ENCODE measurements at regions not wholly inside any gene's neighbourhood (a gene's known extent, or its start where the extent isn't known, plus 50 kb on each side); places are given as distances from the start of the nearest gene placed in this dataset.
"Not testable (repeated sequence)": the region's sequence is repeated elsewhere in the genome, so short reads cannot be mapped to it uniquely, and the experiment has no call there.

- DNase-seq, result no peak
These were observed 63.7 kb upstream of the SYT4 start for GRCh38 chr18:43341014-43341413.

GRCh38 chr18:43350176-43350575, 72.9 kb upstream of the SYT4 start:
- DNase-seq, result no peak

DNA sequence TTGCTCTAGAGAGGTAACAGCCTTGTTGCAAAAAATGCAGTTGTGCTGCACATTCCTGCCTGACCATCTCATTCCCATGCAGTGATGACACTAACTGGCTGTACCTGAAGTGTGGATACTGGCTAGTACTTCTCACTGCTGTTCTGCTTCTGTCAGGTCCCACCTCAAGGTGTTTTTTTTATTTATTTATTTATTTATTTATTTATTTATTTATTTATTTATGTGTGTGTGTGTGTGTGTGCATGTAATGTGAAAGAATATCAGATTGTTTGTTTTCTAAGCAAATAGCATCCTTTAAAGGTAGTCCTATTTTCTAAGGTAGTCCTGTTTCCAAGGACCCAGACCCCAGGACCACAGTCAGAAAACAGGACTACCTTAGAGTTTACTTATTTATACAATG, 87.2 kb upstream of the SYT4 start:
- no peak for DNase-seq

DNA sequence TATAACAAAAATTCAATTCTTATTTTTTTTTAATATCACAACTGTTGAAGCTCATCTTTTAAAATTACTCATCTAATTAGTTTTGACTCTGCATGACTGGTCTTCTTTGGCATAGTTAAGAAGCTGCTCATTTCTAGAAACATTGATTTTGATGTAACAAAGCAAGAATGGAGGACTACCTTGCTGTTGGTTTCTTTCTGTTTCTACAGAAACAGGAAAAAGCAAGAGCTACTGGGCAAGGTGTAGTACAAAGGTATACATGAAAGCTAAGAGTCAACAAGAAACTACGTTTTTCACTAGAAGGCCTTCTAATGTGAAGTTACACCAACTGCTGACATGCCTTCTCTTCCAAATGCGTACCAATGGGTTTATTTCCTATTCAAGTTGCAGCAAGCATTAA, 90.6 kb upstream of the SYT4 start:
- no peak for DNase-seq

DNA sequence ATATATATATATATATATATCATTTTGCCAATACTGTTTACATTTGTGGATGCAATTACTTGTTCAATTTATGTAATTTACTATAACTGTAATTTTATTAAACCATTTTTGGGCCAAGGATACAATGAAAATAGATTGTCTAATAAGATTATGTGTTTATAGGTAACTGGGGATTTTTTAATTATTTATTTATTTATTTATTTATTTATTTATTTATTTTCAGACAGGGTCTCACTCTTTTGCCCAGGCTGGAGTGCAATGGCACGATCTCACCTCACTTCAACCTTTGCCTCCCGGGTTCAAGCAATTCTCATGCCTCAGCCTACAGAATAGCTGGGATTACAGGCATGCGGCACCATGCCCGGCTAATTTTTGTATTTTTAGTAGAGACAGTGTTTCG, 92.0 kb upstream of the SYT4 start:
- not testable (repeated sequence) for DNase-seq

GRCh38 chr18:43372773-43373172, 95.5 kb upstream of the SYT4 start:
- DNase-seq, result no peak

- DNase-seq, result no peak
These were observed 102.9 kb upstream of the SYT4 start for GRCh38 chr18:43380104-43380672.

GRCh38 chr18:43382641-43383403, 105.5 kb upstream of the SYT4 start:
- DNase-seq, result no peak

GRCh38 chr18:43389163-43389562, 111.9 kb upstream of the SYT4 start:
- DNase-seq, result no peak

DNA sequence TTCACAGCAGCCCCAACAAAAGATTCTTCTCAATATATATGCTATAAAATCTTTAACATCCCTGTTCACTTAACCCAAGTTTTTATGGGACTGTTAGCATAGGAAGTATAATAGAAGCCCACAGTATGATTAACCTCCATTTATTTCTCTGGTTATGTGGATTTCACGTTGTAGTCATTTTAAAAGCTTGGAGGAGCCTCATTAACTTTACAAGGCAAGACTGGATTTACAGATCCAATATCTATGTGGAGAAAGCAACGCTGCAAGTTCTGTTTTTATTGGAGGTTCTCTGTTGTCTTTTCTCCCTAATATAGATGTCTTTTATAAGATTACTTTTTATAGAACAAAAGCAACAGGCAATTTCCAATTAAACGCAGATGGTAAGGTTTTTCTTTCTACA, 114.9 kb upstream of the SYT4 start:
- no peak for DNase-seq

DNA sequence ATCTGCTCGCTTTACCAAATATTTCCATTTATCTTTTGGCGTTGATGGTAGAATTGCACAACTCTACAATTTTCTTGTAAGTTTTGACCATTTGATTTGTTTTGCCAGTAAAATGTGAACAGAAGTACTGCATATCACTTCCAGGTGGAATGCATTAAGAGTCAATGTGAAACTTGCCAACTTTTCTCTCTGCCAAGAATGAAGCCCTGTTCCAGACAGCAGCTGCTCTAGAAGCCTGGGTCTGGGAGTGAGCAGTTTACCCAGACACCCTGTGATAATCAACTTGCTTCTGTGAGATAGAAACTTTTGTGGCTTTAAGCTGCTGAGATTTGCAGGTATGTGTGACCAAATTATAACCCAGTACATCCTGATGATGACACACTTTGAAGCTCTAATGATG, 115.9 kb upstream of the SYT4 start:
- no peak for DNase-seq

- no peak for DNase-seq
These were observed 119.0 kb upstream of the SYT4 start for GRCh38 chr18:43396266-43396665.

GRCh38 chr18:43398601-43399000, 121.3 kb upstream of the SYT4 start:
- no peak for DNase-seq

DNA sequence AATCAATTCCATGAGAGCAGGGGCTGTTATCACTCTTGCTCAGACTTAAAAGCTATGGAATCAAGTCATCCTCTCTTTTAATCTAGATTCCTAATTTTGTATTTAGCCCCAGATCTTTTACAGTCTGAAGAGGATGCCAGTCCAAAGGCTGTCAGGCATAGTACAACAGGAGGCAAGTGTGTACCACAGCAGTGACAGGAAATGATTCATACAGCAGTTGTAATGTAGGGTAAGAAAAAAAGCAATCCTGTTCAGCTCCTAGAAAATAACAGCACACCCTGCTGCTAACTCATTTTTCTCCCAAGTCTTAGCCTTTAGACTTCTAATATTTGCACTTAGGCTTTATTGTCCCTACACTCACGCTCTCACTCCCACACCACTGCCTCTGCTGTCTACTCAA, 127.8 kb upstream of the SYT4 start:
- no peak for DNase-seq

- no peak for DNase-seq
These were observed 136.7 kb upstream of the SYT4 start for GRCh38 chr18:43414006-43414405.

- no peak for DNase-seq
These were observed 142.8 kb upstream of the SYT4 start for GRCh38 chr18:43420091-43420490.

- DNase-seq, result no peak
These were observed 143.7 kb upstream of the SYT4 start for GRCh38 chr18:43420950-43421349.

DNA sequence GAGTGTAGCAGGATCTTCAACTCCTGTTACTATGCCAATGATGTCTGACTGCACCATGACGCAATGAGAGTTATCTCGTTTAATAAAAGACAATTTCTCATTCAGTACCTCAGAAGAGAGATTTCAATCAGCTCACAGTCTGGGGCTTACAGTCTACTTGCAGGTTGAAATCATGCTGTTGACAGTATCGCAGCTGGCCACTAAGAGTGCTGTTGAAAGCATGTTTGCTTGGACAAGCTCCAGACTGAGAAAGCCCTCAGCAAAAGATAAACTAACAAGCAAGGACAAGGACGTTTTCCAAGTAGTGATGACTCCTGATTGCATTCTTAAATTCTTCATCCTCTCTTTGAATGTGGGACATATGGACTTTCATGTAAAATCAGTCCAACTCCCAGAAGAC, 145.2 kb upstream of the SYT4 start:
- DNase-seq, result no peak

DNA sequence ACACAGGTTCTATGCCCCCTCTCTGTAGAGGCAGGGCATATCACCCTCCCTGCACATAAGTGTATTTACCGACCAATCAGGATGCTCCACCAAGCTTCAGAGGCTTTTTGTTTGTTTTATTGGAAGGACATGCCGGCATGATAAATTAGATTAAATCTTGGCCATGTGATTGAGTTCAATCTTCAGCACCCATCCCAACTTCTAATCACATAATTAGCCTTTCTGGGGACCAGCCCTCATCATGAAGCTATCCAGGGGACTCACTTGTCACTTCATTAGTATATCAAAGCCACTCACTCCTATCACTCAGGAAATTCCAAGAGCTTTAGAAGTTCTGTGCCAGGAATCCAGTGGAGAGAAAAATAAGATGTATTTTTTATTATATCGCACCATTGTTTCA, 158.6 kb upstream of the SYT4 start:
- DNase-seq, result no peak

DNA sequence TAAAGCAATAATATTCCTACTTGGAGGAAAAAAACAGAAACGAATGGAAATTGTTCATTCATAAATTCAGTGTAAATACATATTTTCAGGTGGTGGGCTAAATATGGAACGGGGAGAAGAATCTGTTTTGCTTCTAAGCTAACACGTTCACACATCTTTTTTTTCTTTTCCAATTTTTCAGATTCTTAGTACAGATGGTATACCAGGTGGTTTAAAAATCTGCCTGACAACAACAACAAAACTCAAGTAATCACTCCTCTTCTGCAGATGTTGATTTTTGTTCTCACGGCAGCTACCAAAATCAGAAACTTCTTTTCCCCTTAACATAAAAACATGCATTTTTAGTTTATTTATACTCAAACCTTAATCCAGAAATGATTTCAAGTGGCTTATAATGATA, 164.8 kb upstream of the SYT4 start:
- DNase-seq, result no peak

- DNase-seq, result no peak
These were observed 165.3 kb upstream of the SYT4 start for GRCh38 chr18:43442571-43442970.

GRCh38 chr18:43465483-43465882, 188.2 kb upstream of the SYT4 start:
- no peak for DNase-seq

DNA sequence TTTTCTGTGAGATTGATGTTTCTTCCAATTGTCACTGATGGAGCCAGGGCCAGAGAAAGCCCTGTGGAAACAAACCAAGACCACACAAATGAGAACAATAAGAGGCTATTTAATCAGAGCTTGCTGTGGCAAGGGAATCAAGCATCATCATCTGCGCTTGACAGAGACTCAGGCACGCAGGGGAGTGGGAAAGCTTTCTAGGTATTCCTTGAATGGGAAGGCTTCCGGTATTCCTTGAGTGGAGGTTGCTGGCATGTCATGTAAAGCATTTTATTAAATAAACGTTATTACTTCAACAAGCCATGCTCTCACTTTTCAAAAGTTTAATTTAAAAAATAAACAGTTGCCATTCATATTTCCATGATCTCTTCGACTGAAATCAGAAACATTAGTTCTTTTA, 194.6 kb upstream of the SYT4 start:
- DNase-seq, result no peak

DNA sequence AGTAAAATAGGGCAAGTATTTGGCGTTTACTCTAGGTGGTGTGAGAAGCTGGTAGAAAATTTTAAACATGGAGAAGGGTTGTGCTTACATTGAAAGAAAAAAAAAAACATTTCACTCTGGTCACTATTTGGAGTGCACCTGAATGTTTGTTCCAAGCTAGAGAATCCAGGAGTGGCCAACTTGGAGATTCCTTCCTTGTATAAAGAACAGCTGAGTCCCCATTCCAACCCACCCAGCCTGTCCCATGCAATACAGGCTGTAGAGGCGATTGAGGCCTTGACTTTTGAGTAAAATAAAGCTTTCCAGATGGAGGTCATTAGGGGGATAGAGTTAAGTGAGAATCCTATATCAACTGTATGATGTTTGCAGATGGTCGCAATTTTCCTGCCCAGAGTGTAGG, 203.8 kb upstream of the SYT4 start:
- no peak for DNase-seq

DNA sequence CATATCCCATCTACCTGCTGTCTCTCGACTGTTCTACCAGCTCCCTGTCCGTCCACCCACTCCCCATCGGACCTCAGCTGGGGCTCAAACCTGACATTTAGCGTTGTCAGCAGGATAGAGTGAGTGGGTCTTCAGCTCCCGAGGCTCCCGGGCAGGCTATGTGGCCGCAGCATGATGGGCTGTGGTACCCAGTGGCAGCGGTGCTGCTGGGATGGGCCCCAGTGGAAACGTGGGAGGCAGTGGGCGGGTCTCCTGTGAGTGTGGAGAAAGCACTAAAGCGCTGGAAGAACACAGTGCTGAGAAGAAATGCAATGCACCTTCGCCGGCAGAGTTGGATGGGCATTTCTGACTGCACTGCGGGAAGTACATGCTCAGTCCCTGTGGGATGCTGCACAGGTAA, 204.8 kb upstream of the SYT4 start:
- no peak for DNase-seq
